Nephron progenitor cell (in vitro differentiated cells): ENCODE measurements at regions not wholly inside any gene's neighbourhood (a gene's known extent, or its start where the extent isn't known, plus 50 kb on each side); places are given as distances from the start of the nearest gene placed in this dataset.

Experiments used
- DNase-seq: peaks from one replicate; pipeline ENCODE4 v3.0.0; 2021
- H3K27ac Mint-ChIP-seq: 2 replicates; pipeline ENCODE4 v1.8.0; 2021; ENCODE audit warnings: mild to moderate bottlenecking, moderate library complexity, mixed read lengths
- H3K27me3 Mint-ChIP-seq: 2 replicates; pipeline ENCODE4 v1.8.0; 2021; ENCODE audit warnings: mild to moderate bottlenecking, low read depth, mixed read lengths; ENCODE audit not compliant: poor library complexity
- H3K36me3 Mint-ChIP-seq: 2 replicates; pipeline ENCODE4 v1.8.0; 2021; ENCODE audit warnings: low read depth, mixed read lengths
- H3K4me1 Mint-ChIP-seq: 2 replicates; pipeline ENCODE4 v1.8.0; 2021; ENCODE audit warnings: mixed read lengths
- H3K4me3 Mint-ChIP-seq: 2 replicates; pipeline ENCODE4 v1.8.0; 2021; ENCODE audit warnings: mild to moderate bottlenecking, moderate library complexity, mixed read lengths
- H3K9me3 Mint-ChIP-seq: 2 replicates; pipeline ENCODE4 v1.8.0; 2021; ENCODE audit warnings: mild to moderate bottlenecking, moderate library complexity, mixed read lengths
- CTCF ChIP-seq: fragments of 200-600 bp; sonication (generic); IDR thresholded peaks from 2 replicates; pipeline ENCODE4 v1.5.0; 2021; ENCODE audit warnings: antibody characterized with exemption

DNA sequence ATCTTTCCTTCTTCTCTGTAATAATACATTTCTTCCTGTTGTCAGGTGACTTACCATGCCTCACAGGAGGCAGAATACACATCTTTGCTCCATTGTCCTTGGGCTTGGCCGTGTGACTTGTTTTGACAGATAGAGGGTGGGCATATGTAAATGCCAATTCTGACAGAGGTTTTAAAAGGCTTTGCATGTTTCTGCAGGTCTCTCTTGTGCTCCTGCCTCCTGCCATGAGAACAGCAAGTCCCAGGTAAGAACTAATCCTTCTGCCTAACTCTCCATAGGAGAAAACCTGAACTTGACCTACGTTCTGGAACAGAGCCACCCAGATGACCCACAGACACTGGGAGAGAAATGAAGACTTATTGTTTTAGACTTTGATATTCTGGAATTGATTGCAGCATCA lies 88.7 kb upstream of the TNFSF11 start:
- DNase-seq, result no peak
- Mint-ChIP-seq H3K27ac (no peak overlapping the region), H3K4me3 (no peak overlapping the region), H3K27me3 (no peaks in the 10 kb centered on the region), H3K4me1 (no peaks in the 10 kb centered on the region), H3K9me3 (no peaks in the 10 kb centered on the region), H3K36me3 (no peaks in the 10 kb centered on the region)
- no peak for TF ChIP-seq CTCF

- no peak overlapping the region for H3K27ac Mint-ChIP-seq
- no peak for TF ChIP-seq CTCF
- DNase-seq, result no peak
- no peak overlapping the region for H3K4me3 Mint-ChIP-seq
- H3K9me3 Mint-ChIP-seq, result no peaks in the 10 kb centered on the region
- no peaks in the 10 kb centered on the region for H3K27me3 Mint-ChIP-seq
- no peaks in the 10 kb centered on the region for H3K36me3 Mint-ChIP-seq
- no peaks in the 10 kb centered on the region for H3K4me1 Mint-ChIP-seq
Measured at GRCh38 chr13:42486711-42487198, 87.2 kb upstream of the TNFSF11 start.

DNA sequence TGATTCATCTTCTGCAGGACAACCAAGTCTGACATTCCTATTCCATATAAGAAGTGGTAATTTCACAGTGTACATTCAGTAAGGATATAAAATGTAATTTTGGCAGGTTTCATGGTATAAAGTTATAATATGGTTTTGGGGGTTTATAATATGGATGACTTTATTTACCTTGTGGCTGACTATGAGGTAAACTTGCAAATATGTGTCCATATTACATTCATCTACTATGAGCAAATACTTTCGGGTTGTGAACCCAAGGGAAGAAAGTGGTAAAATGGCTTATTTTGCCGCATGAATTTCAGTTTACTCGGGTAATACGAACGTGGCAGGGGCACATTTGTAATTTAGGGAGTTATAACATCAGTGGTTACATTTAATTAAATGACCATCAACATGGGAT lies 86.7 kb upstream of the TNFSF11 start:
- TF ChIP-seq CTCF, result no peak
- no peak overlapping the region for H3K27ac Mint-ChIP-seq
- H3K36me3 Mint-ChIP-seq, result no peaks in the 10 kb centered on the region
- no peaks in the 10 kb centered on the region for H3K27me3 Mint-ChIP-seq
- DNase-seq, result no peak
- H3K4me3 Mint-ChIP-seq, result no peak overlapping the region
- H3K4me1 Mint-ChIP-seq, result no peaks in the 10 kb centered on the region
- H3K9me3 Mint-ChIP-seq, result no peaks in the 10 kb centered on the region

- Mint-ChIP-seq H3K4me1 (no peaks in the 10 kb centered on the region), H3K27ac (no peak overlapping the region), H3K4me3 (no peak overlapping the region), H3K36me3 (no peaks in the 10 kb centered on the region), H3K9me3 (no peaks in the 10 kb centered on the region), H3K27me3 (no peaks in the 10 kb centered on the region)
- DNase-seq, result no peak
- no peak for TF ChIP-seq CTCF
Measured at GRCh38 chr13:42490676-42491075, 83.3 kb upstream of the TNFSF11 start.

DNA sequence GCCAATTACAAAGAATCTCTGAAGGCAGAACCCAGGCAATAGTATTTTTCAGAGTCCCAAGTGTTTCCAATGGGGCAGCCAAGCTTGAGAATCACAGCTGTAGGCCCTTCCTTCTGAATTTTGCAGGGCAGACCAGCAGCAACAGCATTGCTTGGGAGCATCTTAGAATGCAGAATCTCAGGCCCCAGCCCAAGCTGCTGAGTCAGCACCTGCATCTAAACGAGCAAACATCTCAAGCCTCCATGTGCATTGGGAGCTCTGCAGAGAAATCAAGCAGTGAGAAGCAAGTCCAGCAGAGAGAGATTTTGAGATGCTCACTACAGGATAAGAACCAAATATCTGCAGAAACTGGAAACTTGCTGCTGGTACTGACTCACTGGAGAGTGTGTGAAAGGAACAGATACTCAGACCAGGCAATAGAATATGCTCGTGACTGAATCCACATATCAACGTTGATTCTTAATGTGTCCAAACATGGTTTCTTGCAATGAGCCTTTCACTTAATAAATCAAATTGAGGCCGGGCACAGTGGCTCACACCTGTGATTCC lies 81.5 kb upstream of the TNFSF11 start:
- TF ChIP-seq CTCF, result no peak
- Mint-ChIP-seq H3K4me1 (no peaks in the 10 kb centered on the region), H3K27ac (no peak overlapping the region), H3K27me3 (no peaks in the 10 kb centered on the region), H3K36me3 (no peaks in the 10 kb centered on the region), H3K9me3 (no peaks in the 10 kb centered on the region), H3K4me3 (no peak overlapping the region)
- DNase-seq, result no peak

- TF ChIP-seq CTCF, result no peak
- H3K4me3 Mint-ChIP-seq, result no peak overlapping the region
- no peak for DNase-seq
- H3K4me1 Mint-ChIP-seq, result no peaks in the 10 kb centered on the region
- no peaks in the 10 kb centered on the region for H3K9me3 Mint-ChIP-seq
- H3K27me3 Mint-ChIP-seq, result no peaks in the 10 kb centered on the region
- no peaks in the 10 kb centered on the region for H3K36me3 Mint-ChIP-seq
- no peak overlapping the region for H3K27ac Mint-ChIP-seq
Measured at GRCh38 chr13:42494157-42494556, 79.8 kb upstream of the TNFSF11 start.
